HG03558 (cell line): ENCODE measurements at regions not wholly inside any gene's neighbourhood (a gene's known extent, or its start where the extent isn't known, plus 50 kb on each side); places are given as distances from the start of the nearest gene placed in this dataset.
"Not testable (repeated sequence)": the region's sequence is repeated elsewhere in the genome, so short reads cannot be mapped to it uniquely, and the experiment has no call there.

Source experiments
- ATAC-seq: cut with Tn5 transposase; IDR thresholded peaks from one replicate; pipeline ENCODE4 v1.9.1; 2021; ENCODE audit warnings: moderate number of reproducible peaks; ENCODE audit not compliant: unreplicated experiment; ENCODE audit errors: extremely low read depth

- ATAC-seq: not testable (repeated sequence)
Measured at GRCh38 chr2:242089213-242089549, 219.7 kb downstream of the RTP5 start.

- not testable (repeated sequence) for ATAC-seq
Measured at GRCh38 chr2:242097278-242097677, 227.7 kb downstream of the RTP5 start.

GRCh38 chr2:242098034-242098433, 228.5 kb downstream of the RTP5 start:
- no peak for ATAC-seq

- no peak for ATAC-seq
Measured at GRCh38 chr2:242098445-242099128, 229.1 kb downstream of the RTP5 start.

GRCh38 chr2:242103093-242103492, 233.6 kb downstream of the RTP5 start:
- not testable (repeated sequence) for ATAC-seq

- ATAC-seq: not testable (repeated sequence)
Measured at GRCh38 chr2:242104202-242104956, 234.8 kb downstream of the RTP5 start.

- ATAC-seq: not testable (repeated sequence)
Measured at GRCh38 chr2:242107065-242107464, 237.5 kb downstream of the RTP5 start.

GRCh38 chr2:242108797-242109500, 239.4 kb downstream of the RTP5 start:
- not testable (repeated sequence) for ATAC-seq

GRCh38 chr2:242109819-242110218, 240.3 kb downstream of the RTP5 start:
- not testable (repeated sequence) for ATAC-seq

GRCh38 chr2:242111954-242112353, 242.4 kb downstream of the RTP5 start:
- ATAC-seq: not testable (repeated sequence)

GRCh38 chr2:242113492-242113891, 244.0 kb downstream of the RTP5 start:
- not testable (repeated sequence) for ATAC-seq

GRCh38 chr2:242116676-242117075, 247.1 kb downstream of the RTP5 start:
- ATAC-seq: not testable (repeated sequence)

- ATAC-seq: not testable (repeated sequence)
Measured at GRCh38 chr2:242117305-242117704, 247.8 kb downstream of the RTP5 start.

GRCh38 chr2:242119682-242120081, 250.2 kb downstream of the RTP5 start:
- not testable (repeated sequence) for ATAC-seq

GRCh38 chr2:242130682-242131081, 261.2 kb downstream of the RTP5 start:
- ATAC-seq: not testable (repeated sequence)

- not testable (repeated sequence) for ATAC-seq
Measured at GRCh38 chr2:242159921-242160320, 290.4 kb downstream of the RTP5 start.

- ATAC-seq: not testable (repeated sequence)
Measured at GRCh38 chr2:242165115-242165514, 295.6 kb downstream of the RTP5 start.

GRCh38 chr2:242171290-242171689, 301.8 kb downstream of the RTP5 start:
- ATAC-seq: not testable (repeated sequence)
